Neuronal stem cell (in vitro differentiated cells): ENCODE measurements at regions not wholly inside any gene's neighbourhood (a gene's known extent, or its start where the extent isn't known, plus 50 kb on each side); places are given as distances from the start of the nearest gene placed in this dataset.
"Not testable (repeated sequence)": the region's sequence is repeated elsewhere in the genome, so short reads cannot be mapped to it uniquely, and the experiment has no call there.

ENCODE experiments used
- DNase-seq: peaks from one replicate; pipeline ENCODE4 v3.0.0-alpha.2; 2013; ENCODE audit warnings: low spot score
- H2AFZ ChIP-seq: one replicate; pipeline ENCODE4 v1.6.1; 2013; ENCODE audit warnings: mild to moderate bottlenecking, low read length, inconsistent platforms
- H2AK5ac ChIP-seq: 2 replicates; pipeline ENCODE4 v1.6.1; 2013; ENCODE audit warnings: low read depth, mild to moderate bottlenecking, inconsistent platforms, low read length, moderate library complexity, mixed read lengths
- H2BK120ac ChIP-seq: 2 replicates; pipeline ENCODE4 v1.6.1; 2013; ENCODE audit warnings: low read depth, mild to moderate bottlenecking, inconsistent platforms, low read length, moderate library complexity, mixed read lengths
- H2BK12ac ChIP-seq: one replicate; pipeline ENCODE4 v1.6.1; 2013; ENCODE audit warnings: low read length, inconsistent platforms
- H2BK15ac ChIP-seq: 2 replicates; pipeline ENCODE4 v1.6.1; 2013; ENCODE audit warnings: mild to moderate bottlenecking, low read length, inconsistent platforms, mixed read lengths
- H2BK5ac ChIP-seq: one replicate; pipeline ENCODE4 v1.6.1; 2013; ENCODE audit warnings: inconsistent platforms, mild to moderate bottlenecking, low read length, moderate library complexity
- H3K14ac ChIP-seq: one replicate; pipeline ENCODE4 v1.6.1; 2013; ENCODE audit warnings: low read length, inconsistent platforms
- H3K18ac ChIP-seq: 2 replicates; pipeline ENCODE4 v1.6.1; 2013; ENCODE audit warnings: low read length, inconsistent platforms
- H3K23ac ChIP-seq: 2 replicates; pipeline ENCODE4 v1.6.1; 2013; ENCODE audit warnings: low read depth, mild to moderate bottlenecking, mixed read lengths, low read length, inconsistent platforms; ENCODE audit not compliant: poor library complexity
- H3K27ac ChIP-seq: replicated peaks from 3 replicates; pipeline ENCODE4 v1.5.1; 2013; ENCODE audit warnings: low read length, inconsistent platforms
- H3K27me3 ChIP-seq, 3 experiments: 2 replicates each; pipeline ENCODE4 v1.6.1; 2013; ENCODE audit warnings: low read length in 3 of 3, mild to moderate bottlenecking in 2 of 3, inconsistent platforms in 1 of 3, low read depth in 1 of 3, mixed read lengths in 1 of 3, moderate library complexity in 1 of 3; ENCODE audit not compliant: control insufficient read depth in 3 of 3, insufficient read depth in 3 of 3
- H3K36me3 ChIP-seq, 2 donors: replicated peaks in 1 of 2; 2 replicates each; pipeline ENCODE4 v1.6.1; 2013; ENCODE audit warnings: low read length in 2 of 2; ENCODE audit not compliant: control insufficient read depth in 2 of 2, insufficient read depth in 2 of 2
- H3K4ac ChIP-seq: 2 replicates; pipeline ENCODE4 v1.6.1; 2013; ENCODE audit warnings: inconsistent platforms, mild to moderate bottlenecking, low read length, moderate library complexity
- H3K4me1 ChIP-seq, 2 donors: 1 replicate in 1 of 2; 2 replicates in 1 of 2; pipeline ENCODE4 v1.6.1; 2013; ENCODE audit warnings: low read length in 2 of 2, low read depth in 1 of 2; ENCODE audit not compliant: control insufficient read depth in 2 of 2, insufficient read depth in 1 of 2
- H3K4me2 ChIP-seq: one replicate; pipeline ENCODE4 v1.6.1; 2013; ENCODE audit warnings: mild to moderate bottlenecking, low read length, inconsistent platforms; ENCODE audit not compliant: insufficient read depth, poor library complexity, severe bottlenecking
- H3K4me3 ChIP-seq, 2 donors: 2 replicates each; pipeline ENCODE4 v1.5.1; 2013; ENCODE audit warnings: low read length in 2 of 2, mild to moderate bottlenecking in 2 of 2, inconsistent platforms in 1 of 2, moderate library complexity in 1 of 2
- H3K79me1 ChIP-seq: one replicate; pipeline ENCODE4 v1.6.1; 2013; ENCODE audit warnings: low read depth, mild to moderate bottlenecking, inconsistent platforms, low read length, moderate library complexity
- H3K9ac ChIP-seq: one replicate; pipeline ENCODE4 v1.6.1; 2013; ENCODE audit warnings: mild to moderate bottlenecking, low read depth, low read length, inconsistent platforms; ENCODE audit not compliant: poor library complexity
- H3K9me3 ChIP-seq, 2 donors: replicated peaks in 1 of 2; 2 replicates each; pipeline versions ENCODE3 to v1.6.1; 2013; ENCODE audit warnings: low read length in 2 of 2, mild to moderate bottlenecking in 2 of 2, inconsistent platforms in 1 of 2, low read depth in 1 of 2, mixed read lengths in 1 of 2, moderate library complexity in 1 of 2; ENCODE audit not compliant: control insufficient read depth in 2 of 2, insufficient read depth in 1 of 2
- H4K8ac ChIP-seq: one replicate; pipeline ENCODE4 v1.6.1; 2013; ENCODE audit warnings: low read depth, mild to moderate bottlenecking, inconsistent platforms, low read length, moderate library complexity
- H4K91ac ChIP-seq: one replicate; pipeline ENCODE4 v1.6.1; 2013; ENCODE audit warnings: low read length, low read depth, mild to moderate bottlenecking, inconsistent platforms; ENCODE audit not compliant: poor library complexity
- WGBS, 2 donors: extraction: QIAGEN DNeasy Blood & Tissue Kit; methylation state at CpG; one replicate each; pipeline ENCODE4 v1.1.7; 2013; ENCODE audit warnings: missing lambda C conversion rate in 2 of 2, mixed read lengths in 1 of 2; ENCODE audit not compliant: insufficient read length in 2 of 2, insufficient replicate concordance in 1 of 2; ENCODE audit errors: extremely low coverage in 2 of 2; 5-methylcytosine and 5-hydroxymethylcytosine counted together

DNA sequence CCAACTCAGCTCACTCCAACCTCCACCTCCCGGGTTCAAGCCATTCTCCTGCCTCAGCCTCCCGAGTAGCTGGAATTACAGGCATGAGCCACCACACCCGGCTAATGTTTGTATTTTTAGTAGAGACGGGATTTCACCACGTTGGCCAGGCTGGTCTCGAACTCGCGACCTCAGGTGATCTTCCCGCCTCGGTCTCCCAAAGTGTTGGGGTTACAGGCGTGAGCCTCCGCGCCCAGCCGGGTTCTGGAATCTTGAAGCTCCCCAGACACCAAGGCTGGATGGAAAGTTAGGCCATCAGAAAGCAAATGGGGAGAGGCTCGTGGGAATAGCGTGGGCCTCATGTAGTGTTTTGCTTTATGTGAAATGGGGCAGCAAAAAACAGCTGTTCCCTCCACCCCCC lies 81.0 kb upstream of the PPP2R3B start:
- H2AFZ ChIP-seq, H4K8ac ChIP-seq, H3K4me3 ChIP-seq, H3K9ac ChIP-seq, H3K79me1 ChIP-seq, H2AK5ac ChIP-seq, H3K4me2 ChIP-seq, H2BK120ac ChIP-seq, H3K14ac ChIP-seq, H2BK15ac ChIP-seq, H2BK5ac ChIP-seq, H3K4me1 ChIP-seq, H3K36me3 ChIP-seq, H3K4ac ChIP-seq, H3K27ac ChIP-seq, DNase-seq, H2BK12ac ChIP-seq, H3K23ac ChIP-seq, H3K9me3 ChIP-seq, H3K27me3 ChIP-seq, H3K18ac ChIP-seq, H4K91ac ChIP-seq: not testable (repeated sequence)
- WGBS, 2 donors: no CpG with 5 or more reads among the region's 16 CpGs

DNA sequence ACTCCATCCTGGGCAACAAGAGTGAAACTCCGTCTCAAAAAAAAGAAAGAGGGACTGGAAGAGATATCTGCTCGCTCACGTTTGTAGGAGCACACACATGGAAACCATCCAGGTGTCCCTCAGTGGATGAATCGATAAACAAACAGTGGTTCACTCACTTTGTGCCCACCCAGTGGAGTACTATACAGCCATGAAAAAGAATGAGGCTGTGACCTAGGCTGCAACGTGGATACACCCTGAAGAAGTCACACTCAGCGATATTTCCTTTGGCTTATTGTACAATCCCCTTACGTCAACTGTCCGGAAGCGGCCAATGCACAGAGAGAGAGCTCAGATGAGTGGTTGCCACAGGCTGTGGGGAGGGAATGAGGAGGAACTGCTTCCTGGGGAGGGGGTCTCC lies 82.3 kb upstream of the PPP2R3B start:
- Histone ChIP-seq H2BK15ac (no peak overlapping the region), H3K79me1 (no peaks in the 10 kb centered on the region), H3K9ac (no peak overlapping the region), H3K4me1 (no peaks in the 10 kb centered on the region), H3K4me2 (no peak overlapping the region), H4K8ac (no peak overlapping the region), H2AK5ac (no peak overlapping the region), H3K36me3 (no peaks in the 10 kb centered on the region), H3K27ac (no peak overlapping the region), H3K18ac (no peak overlapping the region), H3K27me3 (no peaks in the 10 kb centered on the region), H2AFZ (no peak overlapping the region), H3K4ac (no peak overlapping the region), H3K23ac (no peak overlapping the region), H2BK5ac (no peak overlapping the region), H4K91ac (no peak overlapping the region), H3K14ac (no peak overlapping the region), H3K9me3 (peaks cover 0 to 3% of the 10 kb centered on the region in 2 donors), H2BK120ac (no peak overlapping the region), H3K4me3 (no peak overlapping the region), H2BK12ac (no peak overlapping the region)
- DNase-seq: no peak
- WGBS, 2 donors: no CpG with 5 or more reads among the region's 9 CpGs

DNA sequence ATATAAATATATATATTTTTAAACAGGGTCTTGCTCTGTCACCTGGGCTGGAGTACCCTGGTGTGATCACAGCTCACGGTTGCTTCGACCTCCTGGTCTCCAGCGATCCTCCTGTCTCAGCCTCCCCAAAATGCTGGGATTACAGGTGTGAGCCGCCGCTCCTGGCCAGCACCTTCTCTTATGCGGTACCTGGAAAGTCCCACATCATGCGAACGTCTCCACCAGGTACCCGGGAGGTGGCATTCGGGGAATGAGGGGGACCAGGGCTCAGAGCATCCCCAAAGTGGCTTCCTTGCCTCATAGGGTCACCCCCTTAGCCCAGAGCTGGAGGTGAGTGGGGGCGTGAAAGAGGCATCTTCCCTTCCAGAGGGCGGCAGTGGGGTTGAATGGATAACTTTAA lies 84.0 kb upstream of the PPP2R3B start:
- no CpG with 5 or more reads among the region's 12 CpGs for WGBS, 2 donors
- Histone ChIP-seq H2BK120ac (no peak overlapping the region), H2BK15ac (peak overlapping the region; percentile 16), H3K36me3 (no peaks in the 10 kb centered on the region), H3K9ac (no peak overlapping the region), H3K9me3 (peaks cover 0 to 3% of the 10 kb centered on the region in 2 donors), H3K79me1 (no peaks in the 10 kb centered on the region), H4K91ac (no peak overlapping the region), H2BK12ac (peak overlapping the region; percentile 73), H3K18ac (peak overlapping the region; percentile 57), H3K27ac (no peak overlapping the region), H3K4me1 (no peaks in the 10 kb centered on the region), H2AFZ (no peak overlapping the region), H3K14ac (peak overlapping the region; percentile 38), H3K4ac (no peak overlapping the region), H2AK5ac (peak overlapping the region; percentile 46), H4K8ac (no peak overlapping the region), H2BK5ac (no peak overlapping the region), H3K27me3 (no peaks in the 10 kb centered on the region), H3K4me2 (no peak overlapping the region), H3K4me3 (no peak overlapping the region), H3K23ac (no peak overlapping the region)
- DNase-seq: no peak

DNA sequence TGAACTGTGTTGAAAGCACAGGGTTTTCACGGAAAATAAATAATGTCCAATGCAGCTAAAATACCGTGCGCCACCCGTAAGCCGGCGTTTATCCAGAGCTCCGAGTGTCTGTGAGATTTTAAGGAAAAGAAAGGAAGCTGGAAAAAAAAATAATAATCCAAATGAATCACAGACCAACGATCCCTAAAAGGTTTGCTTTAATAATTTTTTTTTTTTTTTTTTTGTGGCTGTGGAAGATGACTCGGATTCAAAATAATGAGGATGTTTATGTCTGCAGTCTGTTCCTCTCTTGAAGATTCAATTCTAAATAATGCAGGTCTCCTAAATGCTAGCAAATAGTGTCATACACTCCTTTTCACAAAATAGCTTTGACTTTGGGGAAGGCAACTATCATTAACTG lies 84.6 kb upstream of the PPP2R3B start:
- no peak overlapping the region for H3K4me3 ChIP-seq
- H3K23ac ChIP-seq: no peak overlapping the region
- no peak overlapping the region for H4K8ac ChIP-seq
- H3K79me1 ChIP-seq: no peaks in the 10 kb centered on the region
- H3K4me2 ChIP-seq: no peak overlapping the region
- H2AK5ac ChIP-seq: no peak overlapping the region
- H3K18ac ChIP-seq: no peak overlapping the region
- H2AFZ ChIP-seq: no peak overlapping the region
- no peak for DNase-seq
- H3K4me1 ChIP-seq: no peaks in the 10 kb centered on the region
- no peak overlapping the region for H4K91ac ChIP-seq
- no peak overlapping the region for H3K4ac ChIP-seq
- no peak overlapping the region for H2BK120ac ChIP-seq
- no CpG with 5 or more reads among the region's 9 CpGs for WGBS, 2 donors
- no peak overlapping the region for H3K9ac ChIP-seq
- no peaks in the 10 kb centered on the region for H3K36me3 ChIP-seq
- H3K9me3 ChIP-seq: peaks cover 0 to 3% of the 10 kb centered on the region in 2 donors
- H3K27ac ChIP-seq: no peak overlapping the region
- no peak overlapping the region for H2BK15ac ChIP-seq
- no peaks in the 10 kb centered on the region for H3K27me3 ChIP-seq
- H2BK5ac ChIP-seq: no peak overlapping the region
- H3K14ac ChIP-seq: no peak overlapping the region
- H2BK12ac ChIP-seq: no peak overlapping the region
